Keratinocyte (primary cell): ENCODE measurements at regions not wholly inside any gene's neighbourhood (a gene's known extent, or its start where the extent isn't known, plus 50 kb on each side); places are given as distances from the start of the nearest gene placed in this dataset.

ENCODE experiments used
- DNase-seq: peaks from one replicate; pipeline ENCODE4 v3.0.0-alpha.2; 2011; ENCODE audit warnings: low read depth, missing footprints, low spot score
- FAIRE-seq: peaks from 2 replicates; lab custom pipeline; 2011; peaks lifted over from hg19 to GRCh38; lab: Jason Lieb, UNC
- H2AFZ ChIP-seq: 2 replicates; pipeline ENCODE4 v1.6.0; 2012; ENCODE audit warnings: low read length, control low read depth, inconsistent platforms; ENCODE audit not compliant: control insufficient read depth
- H3K27ac ChIP-seq: 2 replicates; pipeline ENCODE4 v1.5.1; 2011; ENCODE audit warnings: low read length; ENCODE audit not compliant: control insufficient read depth, insufficient read depth
- H3K27me3 ChIP-seq: 3 replicates; pipeline ENCODE4 v1.6.0; 2011; ENCODE audit warnings: low read length; ENCODE audit not compliant: control insufficient read depth, insufficient read depth; ENCODE audit errors: extremely low read depth
- H3K36me3 ChIP-seq, 2 experiments: 2 replicates in 1 of 2; 3 replicates in 1 of 2; pipeline ENCODE4 v1.5.1; 2011; ENCODE audit warnings: low read length in 2 of 2, mild to moderate bottlenecking in 1 of 2; ENCODE audit not compliant: control insufficient read depth in 2 of 2, insufficient read depth in 2 of 2; ENCODE audit errors: extremely low read depth in 1 of 2
- H3K4me1 ChIP-seq: 3 replicates; pipeline ENCODE4 v1.5.1; 2011; ENCODE audit warnings: low read length; ENCODE audit not compliant: control insufficient read depth, insufficient read depth; ENCODE audit errors: extremely low read depth
- H3K4me2 ChIP-seq: 3 replicates; pipeline ENCODE4 v1.6.0; 2011; ENCODE audit warnings: low read depth, low read length; ENCODE audit not compliant: control insufficient read depth, insufficient read depth; ENCODE audit errors: extremely low read depth
- H3K4me3 ChIP-seq, 3 experiments: fragments of 200-600 bp in 1 of 3; sonication (generic) in 1 of 3; 2 replicates in 2 of 3; 3 replicates in 1 of 3; pipeline ENCODE4 v1.5.1; 2011 to 2016; ENCODE audit warnings: low read length in 3 of 3, mild to moderate bottlenecking in 3 of 3, control low read depth in 2 of 3, inconsistent platforms in 1 of 3, low read depth in 1 of 3, mixed read lengths in 1 of 3, mixed run types in 1 of 3, moderate library complexity in 1 of 3; ENCODE audit not compliant: control insufficient read depth in 2 of 3, insufficient read depth in 2 of 3; ENCODE audit errors: extremely low read depth in 1 of 3
- H3K79me2 ChIP-seq: 2 replicates; pipeline ENCODE4 v1.6.0; 2012; ENCODE audit warnings: low read length; ENCODE audit not compliant: control insufficient read depth, insufficient read depth
- H3K9ac ChIP-seq: 3 replicates; pipeline ENCODE4 v1.6.0; 2011; ENCODE audit warnings: low read length; ENCODE audit not compliant: control insufficient read depth, insufficient read depth; ENCODE audit errors: extremely low read depth
- H3K9me1 ChIP-seq: 3 replicates; pipeline ENCODE4 v1.6.0; 2011; ENCODE audit warnings: low read length; ENCODE audit not compliant: control insufficient read depth, insufficient read depth; ENCODE audit errors: extremely low read depth
- H3K9me3 ChIP-seq: 2 replicates; pipeline ENCODE4 v1.5.1; 2012; ENCODE audit warnings: low read depth, low read length; ENCODE audit not compliant: control insufficient read depth
- H4K20me1 ChIP-seq: 3 replicates; pipeline ENCODE4 v1.6.0; 2011; ENCODE audit warnings: low read length; ENCODE audit not compliant: control insufficient read depth, insufficient read depth; ENCODE audit errors: extremely low read depth
- CTCF ChIP-seq, 3 experiments: IDR thresholded peaks in 1 of 3; conservative IDR thresholded peaks in 1 of 3; optimal IDR thresholded peaks in 1 of 3; 2 replicates in 2 of 3; 3 replicates in 1 of 3; pipeline versions ENCODE3 to v1.5.1; 2011; ENCODE audit warnings: low read length in 3 of 3, mild to moderate bottlenecking in 3 of 3, moderate library complexity in 2 of 3, control low read depth in 1 of 3, inconsistent platforms in 1 of 3; ENCODE audit not compliant: insufficient read depth in 2 of 3; ENCODE audit errors: extremely low read depth in 1 of 3
- EZH2 ChIP-seq: IDR thresholded peaks from one replicate; pipeline ENCODE4 v1.6.1; 2012; ENCODE audit warnings: inconsistent platforms, mild to moderate bottlenecking, low read length, moderate library complexity
- dilution Hi-C: fragments of 300-500 bp; cut with MboI; formaldehyde crosslinking; loops from one replicate; pipeline ENCODE4 v1.7.0; 2020; ENCODE audit warnings: low sequenced_read_pairs; ENCODE audit not compliant: extremely low pct_ligation_motif_present

- Histone ChIP-seq H3K9me1 (no peaks in the 10 kb centered on the region), H3K9me3 (no peaks in the 10 kb centered on the region), H3K9ac (no peak overlapping the region), H3K4me1 (no peaks in the 10 kb centered on the region), H3K79me2 (no peaks in the 10 kb centered on the region), H3K27me3 (no peaks in the 10 kb centered on the region), H2AFZ (no peak overlapping the region), H3K4me2 (no peak overlapping the region), H3K4me3 (no peak overlapping the region), H3K27ac (no peak overlapping the region), H4K20me1 (no peaks in the 10 kb centered on the region), H3K36me3 (no peaks in the 10 kb centered on the region)
- FAIRE-seq: no peak
- TF ChIP-seq CTCF (optimal IDR thresholded peaks at IDR 0.05 in 1 of 3, IDR thresholded peaks at IDR 0.05 in 1 of 3, conservative IDR thresholded peaks at IDR 0.05 in 1 of 3; ENCODE audit: extremely low read depth in 1 of 3, insufficient read depth in 2 of 3, low read length in 3 of 3) (no peak), EZH2 (no peak)
- DNase-seq: no peak
- dilution Hi-C loops: no loop called here
These were observed 1245.6 kb upstream of the CELF4 start for GRCh38 chr18:38811209-38811608.

GRCh38 chr18:38810789-38811188 is 1245.2 kb upstream of the CELF4 start:
- Histone ChIP-seq H4K20me1 (no peaks in the 10 kb centered on the region), H2AFZ (no peak overlapping the region), H3K36me3 (no peaks in the 10 kb centered on the region), H3K9me1 (no peaks in the 10 kb centered on the region), H3K27ac (no peak overlapping the region), H3K9ac (no peak overlapping the region), H3K4me2 (no peak overlapping the region), H3K27me3 (no peaks in the 10 kb centered on the region), H3K4me1 (no peaks in the 10 kb centered on the region), H3K4me3 (no peak overlapping the region), H3K79me2 (no peaks in the 10 kb centered on the region), H3K9me3 (no peaks in the 10 kb centered on the region)
- TF ChIP-seq CTCF (optimal IDR thresholded peaks at IDR 0.05 in 1 of 3, IDR thresholded peaks at IDR 0.05 in 1 of 3, conservative IDR thresholded peaks at IDR 0.05 in 1 of 3; ENCODE audit: extremely low read depth in 1 of 3, insufficient read depth in 2 of 3, low read length in 3 of 3): no peak
- no peak for TF ChIP-seq EZH2
- FAIRE-seq: no peak
- dilution Hi-C loops: no loop called here
- DNase-seq: no peak
